Naive B cell (primary cell): ENCODE measurements at regions not wholly inside any gene's neighbourhood (a gene's known extent, or its start where the extent isn't known, plus 50 kb on each side); places are given as distances from the start of the nearest gene placed in this dataset.

Source experiments
- ATAC-seq, 2 donors: fragments of 150-1000 bp; cut with Tn5 transposase; 2 replicates each; pipeline ENCODE4 v1.10.0; 2021; ENCODE audit warnings: low read depth in 2 of 2, mild to moderate bottlenecking in 2 of 2, moderate library complexity in 2 of 2
- DNase-seq: peaks from one replicate; pipeline ENCODE4 v3.0.0; 2022
- H3K27ac Mint-ChIP-seq, 6 donors: one replicate each; pipeline ENCODE4 v1.8.0; 2020 to 2022; ENCODE audit warnings: mild to moderate bottlenecking in 6 of 6, mixed read lengths in 6 of 6, moderate library complexity in 5 of 6, inconsistent platforms in 2 of 6
- H3K27me3 Mint-ChIP-seq, 3 donors: one replicate each; pipeline ENCODE4 v1.8.0; 2021 to 2022; ENCODE audit warnings: mixed read lengths in 3 of 3, mild to moderate bottlenecking in 1 of 3
- H3K36me3 Mint-ChIP-seq, 2 donors: one replicate each; pipeline ENCODE4 v1.8.0; 2020 to 2022; ENCODE audit warnings: mixed read lengths in 2 of 2, inconsistent platforms in 1 of 2, mild to moderate bottlenecking in 1 of 2
- H3K4me1 Mint-ChIP-seq, 3 donors: one replicate each; pipeline ENCODE4 v1.8.0; 2020 to 2022; ENCODE audit warnings: mixed read lengths in 3 of 3, inconsistent platforms in 1 of 3, mild to moderate bottlenecking in 1 of 3, moderate library complexity in 1 of 3
- H3K4me3 Mint-ChIP-seq, 8 donors: one replicate each; pipeline ENCODE4 v1.8.0; 2020 to 2022; ENCODE audit warnings: mild to moderate bottlenecking in 8 of 8, mixed read lengths in 8 of 8, moderate library complexity in 8 of 8, inconsistent platforms in 2 of 8
- H3K9me3 Mint-ChIP-seq, 7 donors: one replicate each; pipeline ENCODE4 v1.8.0; 2020 to 2022; ENCODE audit warnings: mixed read lengths in 7 of 7, mild to moderate bottlenecking in 5 of 7, inconsistent platforms in 2 of 7, moderate library complexity in 1 of 7

GRCh38 chr13:47120282-47120681 lies 223.4 kb upstream of the HTR2A start:
- no peaks in the 10 kb centered on the region for H3K36me3 Mint-ChIP-seq
- ATAC-seq (no peak), DNase-seq (no peak)
- no peaks in the 10 kb centered on the region for H3K4me1 Mint-ChIP-seq
- no peaks in the 10 kb centered on the region for H3K9me3 Mint-ChIP-seq
- no peak overlapping the region for H3K27ac Mint-ChIP-seq
- no peaks in the 10 kb centered on the region for H3K27me3 Mint-ChIP-seq
- no peak overlapping the region for H3K4me3 Mint-ChIP-seq

GRCh38 chr13:47119575-47120235 lies 222.9 kb upstream of the HTR2A start:
- H3K27me3 Mint-ChIP-seq: no peaks in the 10 kb centered on the region
- H3K27ac Mint-ChIP-seq: no peak overlapping the region

GRCh38 chr13:47117268-47117667 lies 220.4 kb upstream of the HTR2A start:
- Mint-ChIP-seq H3K36me3 (no peaks in the 10 kb centered on the region), H3K4me3 (no peak overlapping the region), H3K27ac (no peak overlapping the region), H3K4me1 (no peaks in the 10 kb centered on the region), H3K9me3 (no peaks in the 10 kb centered on the region), H3K27me3 (peaks cover 0 to 9% (median 5%) of the 10 kb centered on the region in 3 donors)
- ATAC-seq (no peak), DNase-seq (no peak)

More at GRCh38 chr13:47119575-47120235, 222.9 kb upstream of the HTR2A start:
- ATAC-seq (no peak), DNase-seq (no peak)
- no peaks in the 10 kb centered on the region for H3K36me3 Mint-ChIP-seq
- no peak overlapping the region for H3K4me3 Mint-ChIP-seq
- H3K9me3 Mint-ChIP-seq: no peaks in the 10 kb centered on the region
- no peaks in the 10 kb centered on the region for H3K4me1 Mint-ChIP-seq

GRCh38 chr13:47114030-47114429 lies 217.2 kb upstream of the HTR2A start:
- no peak overlapping the region for H3K4me3 Mint-ChIP-seq
- no peak overlapping the region for H3K27ac Mint-ChIP-seq
- DNase-seq: no peak
- H3K27me3 Mint-ChIP-seq: peaks cover 0 to 9% (median 5%) of the 10 kb centered on the region in 3 donors
- no peak for ATAC-seq
- H3K36me3 Mint-ChIP-seq: no peaks in the 10 kb centered on the region
- H3K4me1 Mint-ChIP-seq: peaks cover 2 to 5% (median 3%) of the 10 kb centered on the region in 3 donors
- H3K9me3 Mint-ChIP-seq: peaks cover 0 to 1% (median 0%) of the 10 kb centered on the region in 7 donors

GRCh38 chr13:47112903-47113299 lies 216.0 kb upstream of the HTR2A start:
- Mint-ChIP-seq H3K27ac (no peak overlapping the region), H3K4me3 (no peak overlapping the region), H3K9me3 (peaks cover 0 to 3% (median 0%) of the 10 kb centered on the region in 7 donors), H3K27me3 (peaks cover 0 to 9% (median 5%) of the 10 kb centered on the region in 3 donors), H3K36me3 (no peaks in the 10 kb centered on the region), H3K4me1 (peaks cover 6% of the 10 kb centered on the region in 3 donors)
- DNase-seq (no peak), ATAC-seq (no peak)

GRCh38 chr13:47112205-47112902 lies 215.5 kb upstream of the HTR2A start:
- Mint-ChIP-seq H3K4me3 (no peak overlapping the region), H3K36me3 (no peaks in the 10 kb centered on the region), H3K9me3 (peaks cover 0 to 3% (median 0%) of the 10 kb centered on the region in 7 donors), H3K4me1 (peaks cover 6% of the 10 kb centered on the region in 3 donors), H3K27me3 (peaks cover 0 to 9% (median 5%) of the 10 kb centered on the region in 3 donors), H3K27ac (peak overlapping the region in 1 of 6 donors; percentile 35)
- DNase-seq (no peak), ATAC-seq (no peak)

GRCh38 chr13:47111499-47111898 lies 214.6 kb upstream of the HTR2A start:
- peaks cover 6% of the 10 kb centered on the region in 3 donors for H3K4me1 Mint-ChIP-seq
- no peaks in the 10 kb centered on the region for H3K36me3 Mint-ChIP-seq
- H3K9me3 Mint-ChIP-seq: peaks cover 0 to 3% (median 0%) of the 10 kb centered on the region in 7 donors
- ATAC-seq (no peak), DNase-seq (no peak)
- H3K4me3 Mint-ChIP-seq: no peak overlapping the region
- no peak overlapping the region for H3K27ac Mint-ChIP-seq
- H3K27me3 Mint-ChIP-seq: peaks cover 0 to 9% (median 5%) of the 10 kb centered on the region in 3 donors

GRCh38 chr13:47110833-47111240 lies 214.0 kb upstream of the HTR2A start:
- Mint-ChIP-seq H3K4me3 (no peak overlapping the region), H3K9me3 (peaks cover 0 to 3% (median 0%) of the 10 kb centered on the region in 7 donors), H3K27ac (no peak overlapping the region), H3K27me3 (peaks cover under 1 to 9% (median 5%) of the 10 kb centered on the region in 3 donors), H3K4me1 (peaks cover 6% of the 10 kb centered on the region in 3 donors), H3K36me3 (no peaks in the 10 kb centered on the region)
- DNase-seq: no peak
- no peak for ATAC-seq

GRCh38 chr13:47110141-47110540 lies 213.3 kb upstream of the HTR2A start:
- H3K4me1 Mint-ChIP-seq: peaks cover 6% of the 10 kb centered on the region in 3 donors
- peaks cover 5 to 9% (median 7%) of the 10 kb centered on the region in 3 donors for H3K27me3 Mint-ChIP-seq
- ATAC-seq: no peak
- H3K36me3 Mint-ChIP-seq: no peaks in the 10 kb centered on the region
- DNase-seq: no peak
- no peak overlapping the region for H3K27ac Mint-ChIP-seq
- peaks cover 0 to 4% (median 0%) of the 10 kb centered on the region in 7 donors for H3K9me3 Mint-ChIP-seq
- H3K4me3 Mint-ChIP-seq: no peak overlapping the region

- Mint-ChIP-seq H3K27ac (peak overlapping the region in 1 of 6 donors; percentile 78), H3K27me3 (peaks cover 3 to 7% (median 3%) of the 10 kb centered on the region in 3 donors), H3K36me3 (no peaks in the 10 kb centered on the region), H3K4me1 (peaks cover 6% of the 10 kb centered on the region in 3 donors), H3K9me3 (peaks cover 0 to 4% (median 0%) of the 10 kb centered on the region in 7 donors), H3K4me3 (no peak overlapping the region)
- no peak for DNase-seq
- ATAC-seq: no peak
Observed at GRCh38 chr13:47109028-47109427, 212.2 kb upstream of the HTR2A start.

- H3K27me3 Mint-ChIP-seq: peaks cover 21 to 36% (median 33%) of the 10 kb centered on the region in 3 donors
- no peak overlapping the region for H3K27ac Mint-ChIP-seq
- peaks cover 0 to 10% (median 0%) of the 10 kb centered on the region in 7 donors for H3K9me3 Mint-ChIP-seq
- no peaks in the 10 kb centered on the region for H3K4me1 Mint-ChIP-seq
- ATAC-seq (no peak), DNase-seq (no peak)
- H3K4me3 Mint-ChIP-seq: no peak overlapping the region
- no peaks in the 10 kb centered on the region for H3K36me3 Mint-ChIP-seq
Observed at GRCh38 chr13:47100214-47100853, 203.5 kb upstream of the HTR2A start.

GRCh38 chr13:47094734-47095434 lies 198.0 kb upstream of the HTR2A start:
- H3K9me3 Mint-ChIP-seq: peaks cover 0 to 4% (median 0%) of the 10 kb centered on the region in 7 donors
- no peak overlapping the region for H3K4me3 Mint-ChIP-seq
- H3K27me3 Mint-ChIP-seq: peaks cover 28 to 40% (median 29%) of the 10 kb centered on the region in 3 donors
- no peak overlapping the region for H3K27ac Mint-ChIP-seq
- no peaks in the 10 kb centered on the region for H3K4me1 Mint-ChIP-seq
- no peak for ATAC-seq
- DNase-seq: no peak
- H3K36me3 Mint-ChIP-seq: no peaks in the 10 kb centered on the region

GRCh38 chr13:47092202-47092601 lies 195.3 kb upstream of the HTR2A start:
- ATAC-seq (no peak), DNase-seq (no peak)
- H3K27ac Mint-ChIP-seq: no peak overlapping the region

More at GRCh38 chr13:47092202-47092601, 195.3 kb upstream of the HTR2A start:
- H3K9me3 Mint-ChIP-seq: peaks cover 0 to 4% (median 0%) of the 10 kb centered on the region in 7 donors
- no peaks in the 10 kb centered on the region for H3K36me3 Mint-ChIP-seq
- H3K27me3 Mint-ChIP-seq: peaks cover 16 to 29% (median 22%) of the 10 kb centered on the region in 3 donors
- H3K4me1 Mint-ChIP-seq: no peaks in the 10 kb centered on the region
- H3K4me3 Mint-ChIP-seq: no peak overlapping the region
